ENCODE measurements at regions not wholly inside any gene's neighbourhood (a gene's known extent, or its start where the extent isn't known, plus 50 kb on each side); places are given as distances from the start of the nearest gene placed in this dataset.
"Not testable (repeated sequence)": the region's sequence is repeated elsewhere in the genome, so short reads cannot be mapped to it uniquely, and the experiment has no call there.

- not testable (repeated sequence) for TF ChIP-seq EZH2 (IDR thresholded peaks at IDR 0.05); POLR2AphosphoS5 (IDR thresholded peaks at IDR 0.05; ENCODE audit: borderline replicate concordance, low read depth, low read length); FOXP2 (optimal IDR thresholded peaks at IDR 0.05; ENCODE audit: control extremely low read depth, extremely low read length, insufficient read depth)
These were observed 298.0 kb upstream of the ADGRL2 start for GRCh38 chr1:81502705-81503104.

Measured in SK-N-MC (cell line).